HL-60 (cell line): ENCODE measurements at regions not wholly inside any gene's neighbourhood (a gene's known extent, or its start where the extent isn't known, plus 50 kb on each side); places are given as distances from the start of the nearest gene placed in this dataset.

Experiments
- DNase-seq, 2 experiments: peaks; one replicate each; pipeline ENCODE4 v3.0.0-alpha.2; 2010 to 2020; ENCODE audit warnings: low read depth in 1 of 2, low spot score in 1 of 2
- H3K27ac ChIP-seq: fragments of 250-450 bp; sonication (Bioruptor Pico); replicated peaks from 2 replicates; pipeline ENCODE4 v1.5.1; 2020; ENCODE audit warnings: mild to moderate bottlenecking, moderate library complexity
- H3K27me3 ChIP-seq: fragments of 250-450 bp; sonication (Bioruptor Pico); 2 replicates; pipeline ENCODE4 v1.5.1; 2021; ENCODE audit warnings: mild to moderate bottlenecking, moderate library complexity; ENCODE audit not compliant: insufficient read depth, poor library complexity, severe bottlenecking
- H3K4me3 ChIP-seq: replicated peaks from 2 replicates; pipeline ENCODE4 v1.5.1; 2011; ENCODE audit warnings: mild to moderate bottlenecking, control low read depth, low read length; ENCODE audit not compliant: insufficient read depth
- CTCF ChIP-seq: IDR thresholded peaks from one replicate; pipeline ENCODE4 v1.5.1; 2011; ENCODE audit warnings: low read length, control low read depth, inconsistent platforms; ENCODE audit not compliant: insufficient read depth
- GABPA ChIP-seq: IDR thresholded peaks from 2 replicates; pipeline ENCODE4 v1.6.1; 2012; ENCODE audit warnings: low read depth
- POLR2AphosphoS5 ChIP-seq: IDR thresholded peaks from 2 replicates; pipeline ENCODE4 v1.6.1; 2012; ENCODE audit warnings: low read depth
- REST ChIP-seq: IDR thresholded peaks from 2 replicates; pipeline ENCODE4 v1.6.1; 2012; ENCODE audit warnings: low read depth; ENCODE audit not compliant: insufficient replicate concordance
- SPI1 ChIP-seq: IDR thresholded peaks from 2 replicates; pipeline ENCODE4 v1.6.1; 2012; ENCODE audit warnings: low read depth, mild to moderate bottlenecking, borderline replicate concordance

GRCh38 chr7:79732535-79732934, 279.1 kb upstream of the MAGI2 start:
- DNase-seq = no peak
- Histone ChIP-seq H3K4me3 (no peak overlapping the region), H3K27ac (no peak overlapping the region)

GRCh38 chr7:79730971-79731370, 277.5 kb upstream of the MAGI2 start:
- no peak overlapping the region for H3K27ac ChIP-seq
- no peak overlapping the region for H3K4me3 ChIP-seq
- no peaks in the 10 kb centered on the region for H3K27me3 ChIP-seq
- TF ChIP-seq SPI1 (no peak), POLR2AphosphoS5 (no peak), REST (no peak), CTCF (no peak), GABPA (no peak)
- DNase-seq = no peak

More at GRCh38 chr7:79732535-79732934, 279.1 kb upstream of the MAGI2 start:
- no peak for TF ChIP-seq REST
- no peak for TF ChIP-seq POLR2AphosphoS5
- no peak for TF ChIP-seq SPI1
- no peaks in the 10 kb centered on the region for H3K27me3 ChIP-seq

GRCh38 chr7:79723833-79724618, 270.6 kb upstream of the MAGI2 start:
- H3K27me3 ChIP-seq = no peaks in the 10 kb centered on the region
- H3K27ac ChIP-seq = no peak overlapping the region
- TF ChIP-seq GABPA = no peak
- TF ChIP-seq SPI1 = no peak
- TF ChIP-seq REST = no peak
- TF ChIP-seq CTCF = no peak
- no peak for TF ChIP-seq POLR2AphosphoS5
- DNase-seq = no peak
- no peak overlapping the region for H3K4me3 ChIP-seq
